ENCODE measurements at regions not wholly inside any gene's neighbourhood (a gene's known extent, or its start where the extent isn't known, plus 50 kb on each side); places are given as distances from the start of the nearest gene placed in this dataset.

- no peak for TF ChIP-seq CTCF (IDR thresholded peaks at IDR 0.05; ENCODE audit: poor library complexity, severe bottlenecking)
- no peak for TF ChIP-seq REST (IDR thresholded peaks at IDR 0.05; ENCODE audit: borderline replicate concordance)
- TF ChIP-seq TAF1 (IDR thresholded peaks at IDR 0.05; ENCODE audit: low read depth), result no peak
- TF ChIP-seq POLR2AphosphoS5 (IDR thresholded peaks at IDR 0.05), result no peak
Observed at GRCh38 chr18:22074282-22075070, 94.9 kb upstream of the GATA6 start.
